Ovary (tissue), 3 donors: ENCODE measurements at regions not wholly inside any gene's neighbourhood (a gene's known extent, or its start where the extent isn't known, plus 50 kb on each side); places are given as distances from the start of the nearest gene placed in this dataset.
"Not testable (repeated sequence)": the region's sequence is repeated elsewhere in the genome, so short reads cannot be mapped to it uniquely, and the experiment has no call there.

Experiments
- EP300 ChIP-seq: sonication (generic); formaldehyde crosslinking; IDR thresholded peaks from one replicate; pipeline ENCODE4 v1.6.1; 2017; ENCODE audit warnings: antibody characterized with exemption
- POLR2A ChIP-seq: fragments of 450-650 bp; IDR thresholded peaks from one replicate; pipeline ENCODE4 v1.6.1; 2017; ENCODE audit warnings: antibody characterized with exemption, mild to moderate bottlenecking, moderate library complexity
- TF ChIP-seq, protein P1 (sequence below), 3 donors: fragments of 450-650 bp in 2 of 3; fragments of 200-600 bp in 1 of 3; IDR thresholded peaks; one replicate each; pipeline versions ENCODE4 v1.5.1 to v1.8.0; 2016 to 2022; ENCODE audit warnings: antibody characterized with exemption in 3 of 3, mild to moderate bottlenecking in 1 of 3
- donor health status: DM: no; HTN: no; CAD: no.

DNA sequence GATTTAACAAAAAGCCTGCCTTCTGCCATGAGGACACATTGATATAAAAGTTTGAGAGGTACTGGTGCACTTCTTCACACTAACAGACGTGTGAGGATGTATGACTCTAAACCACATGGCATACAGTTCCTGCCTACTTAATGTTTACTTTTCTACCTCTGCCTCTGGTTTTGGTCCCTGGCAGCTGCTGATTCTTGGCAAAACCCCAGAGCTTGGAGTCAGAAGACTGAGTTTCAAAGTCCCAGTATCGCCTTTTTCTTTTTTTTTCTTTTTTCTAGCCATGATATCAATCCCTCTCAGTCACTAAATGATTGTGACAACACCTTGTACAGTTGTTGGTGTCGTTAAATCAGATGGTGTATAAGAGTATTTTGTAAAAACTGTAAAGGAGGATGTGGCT is 110.9 kb upstream of the FAN1 start:
- TF ChIP-seq POLR2A, EP300: not testable (repeated sequence)
- TF ChIP-seq, protein P1, sequence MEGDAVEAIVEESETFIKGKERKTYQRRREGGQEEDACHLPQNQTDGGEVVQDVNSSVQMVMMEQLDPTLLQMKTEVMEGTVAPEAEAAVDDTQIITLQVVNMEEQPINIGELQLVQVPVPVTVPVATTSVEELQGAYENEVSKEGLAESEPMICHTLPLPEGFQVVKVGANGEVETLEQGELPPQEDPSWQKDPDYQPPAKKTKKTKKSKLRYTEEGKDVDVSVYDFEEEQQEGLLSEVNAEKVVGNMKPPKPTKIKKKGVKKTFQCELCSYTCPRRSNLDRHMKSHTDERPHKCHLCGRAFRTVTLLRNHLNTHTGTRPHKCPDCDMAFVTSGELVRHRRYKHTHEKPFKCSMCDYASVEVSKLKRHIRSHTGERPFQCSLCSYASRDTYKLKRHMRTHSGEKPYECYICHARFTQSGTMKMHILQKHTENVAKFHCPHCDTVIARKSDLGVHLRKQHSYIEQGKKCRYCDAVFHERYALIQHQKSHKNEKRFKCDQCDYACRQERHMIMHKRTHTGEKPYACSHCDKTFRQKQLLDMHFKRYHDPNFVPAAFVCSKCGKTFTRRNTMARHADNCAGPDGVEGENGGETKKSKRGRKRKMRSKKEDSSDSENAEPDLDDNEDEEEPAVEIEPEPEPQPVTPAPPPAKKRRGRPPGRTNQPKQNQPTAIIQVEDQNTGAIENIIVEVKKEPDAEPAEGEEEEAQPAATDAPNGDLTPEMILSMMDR (IDR thresholded peaks at IDR 0.05) = not testable (repeated sequence)
